HG03439 (cell line): ENCODE measurements at regions not wholly inside any gene's neighbourhood (a gene's known extent, or its start where the extent isn't known, plus 50 kb on each side); places are given as distances from the start of the nearest gene placed in this dataset.
"Not testable (repeated sequence)": the region's sequence is repeated elsewhere in the genome, so short reads cannot be mapped to it uniquely, and the experiment has no call there.

Source experiments
- ATAC-seq: cut with Tn5 transposase; IDR thresholded peaks from one replicate; pipeline ENCODE4 v1.9.1; 2021; ENCODE audit warnings: mild to moderate bottlenecking, moderate library complexity; ENCODE audit not compliant: unreplicated experiment

DNA sequence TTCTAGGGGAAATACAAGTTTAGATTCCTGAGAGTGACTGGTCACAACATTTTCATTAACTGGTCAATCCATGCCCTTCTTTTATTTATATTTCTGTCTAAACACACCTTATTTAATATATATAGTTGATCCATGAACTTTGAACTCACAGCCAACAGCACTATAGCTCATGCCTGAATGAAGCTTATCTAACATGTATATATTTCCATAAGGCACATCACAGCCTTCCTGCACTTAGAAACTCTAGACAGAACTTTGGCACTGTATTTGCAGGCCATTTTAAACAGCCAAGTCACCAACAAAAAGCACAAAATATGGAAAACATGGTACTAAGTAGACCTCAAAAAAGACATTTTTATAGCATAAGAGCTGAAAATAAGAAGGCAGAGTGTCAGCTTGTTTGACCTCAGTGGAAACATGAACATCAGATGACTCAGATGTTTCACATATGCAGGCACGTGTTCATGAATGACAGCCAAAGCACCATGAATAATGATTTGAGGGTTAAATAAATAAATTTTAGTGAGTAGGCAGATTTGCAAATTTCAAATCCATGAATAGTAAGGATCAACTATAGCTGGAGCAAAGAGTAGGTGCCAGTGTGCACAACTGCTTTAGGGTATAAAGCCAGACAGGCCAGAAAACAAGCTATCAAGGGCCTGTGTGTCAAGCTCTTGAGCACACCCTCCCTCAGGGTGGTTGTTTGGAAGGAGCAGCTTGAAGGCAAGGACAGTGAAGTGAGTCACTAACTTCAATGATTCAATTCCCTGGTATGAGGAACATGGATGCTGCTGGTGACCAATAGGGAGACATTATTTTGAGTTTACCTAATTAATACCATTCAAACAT lies 88.9 kb upstream of the NT5E start:
- no peak for ATAC-seq

DNA sequence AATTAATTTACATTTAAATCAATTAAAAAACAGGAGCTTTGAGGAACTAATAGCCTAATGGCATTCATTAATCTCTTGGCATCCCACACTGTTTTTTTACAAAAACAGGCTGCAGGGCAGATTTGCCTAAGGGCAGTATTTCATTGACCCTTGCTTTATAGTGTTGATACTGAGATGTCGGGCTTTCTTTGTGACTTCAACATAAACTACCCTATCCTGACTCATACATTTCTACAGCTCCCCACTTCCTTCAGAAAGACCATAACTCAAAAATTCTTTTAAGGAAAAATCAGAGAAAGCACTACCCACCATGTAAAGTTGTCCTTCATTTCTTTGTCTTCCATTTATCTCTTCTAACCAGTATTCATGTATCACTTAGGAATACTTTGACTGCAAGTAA lies 92.2 kb upstream of the NT5E start:
- ATAC-seq = no peak

DNA sequence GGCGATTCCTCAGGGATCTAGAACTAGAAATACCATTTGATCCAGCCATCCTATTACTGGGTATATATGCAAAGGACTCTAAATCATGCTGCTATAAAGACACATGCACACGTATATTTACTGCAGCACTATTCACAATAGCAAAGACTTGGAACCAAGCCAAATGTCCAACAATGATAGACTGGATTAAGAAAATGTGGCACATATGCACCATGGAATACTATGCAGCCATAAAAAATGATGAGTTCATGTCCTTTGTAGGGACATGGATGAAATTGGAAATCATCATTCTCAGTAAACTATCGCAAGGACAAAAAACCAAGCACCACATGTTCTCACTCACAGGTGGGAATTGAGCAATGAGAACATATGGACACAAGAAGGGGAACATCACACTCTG lies 93.1 kb upstream of the NT5E start:
- ATAC-seq = not testable (repeated sequence)

DNA sequence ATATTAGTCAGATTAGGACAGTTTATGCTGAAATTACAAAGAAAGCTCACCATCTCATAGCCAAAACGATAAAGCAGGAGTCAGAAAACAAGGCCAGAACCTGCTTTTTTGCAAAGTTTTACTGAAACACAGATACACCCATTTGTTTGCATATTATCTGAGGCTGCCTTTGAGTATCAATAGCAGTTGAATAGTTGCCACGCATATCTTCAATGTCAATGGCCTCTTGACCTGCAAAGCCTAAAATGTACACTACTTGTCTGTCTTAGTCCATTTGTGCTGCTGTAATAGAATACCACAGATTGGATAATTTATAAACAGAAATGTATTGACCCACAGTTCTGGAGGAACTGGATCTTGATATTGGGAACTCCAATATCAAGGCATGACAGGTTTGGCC lies 94.1 kb upstream of the NT5E start:
- no peak for ATAC-seq

DNA sequence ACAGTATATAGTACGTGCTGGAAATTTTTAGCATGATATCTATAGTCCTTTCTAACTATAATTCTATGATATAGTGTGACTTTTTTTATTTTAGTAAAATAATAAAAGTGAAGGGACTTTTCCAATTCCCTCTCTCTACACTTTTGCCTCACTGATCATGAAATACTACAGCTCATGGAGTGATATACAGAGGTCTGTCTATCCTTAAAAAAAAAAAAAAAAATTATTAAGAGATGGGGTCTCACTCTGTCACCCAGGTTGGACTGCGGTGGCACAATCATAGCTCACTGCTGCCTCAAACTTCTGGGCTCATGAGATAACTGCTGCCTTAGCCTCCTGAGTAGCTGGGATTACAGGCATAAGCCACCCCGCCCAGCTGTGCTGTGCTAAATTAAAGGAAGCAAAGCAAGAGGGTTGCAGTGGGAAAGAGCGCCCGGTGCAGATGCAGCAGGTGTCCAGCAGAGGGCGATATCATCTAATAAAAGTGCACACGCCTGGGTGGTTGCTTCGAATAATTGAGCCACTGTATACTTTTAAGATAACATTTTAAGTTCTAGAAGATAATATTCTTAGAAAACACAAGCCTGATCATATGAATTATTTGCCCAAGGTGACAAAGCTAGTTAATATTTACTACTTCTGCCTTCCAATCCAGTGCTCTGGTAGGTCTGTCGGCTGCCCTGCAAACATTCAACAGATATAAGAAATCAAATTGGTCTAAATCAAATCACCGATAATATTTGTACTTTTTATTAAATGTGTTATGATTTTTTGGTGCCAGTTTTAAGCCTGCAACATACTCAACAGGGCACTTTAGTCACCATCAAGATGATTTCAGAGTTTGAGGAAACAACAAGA lies 94.9 kb upstream of the NT5E start:
- peak; percentile 89 for ATAC-seq

DNA sequence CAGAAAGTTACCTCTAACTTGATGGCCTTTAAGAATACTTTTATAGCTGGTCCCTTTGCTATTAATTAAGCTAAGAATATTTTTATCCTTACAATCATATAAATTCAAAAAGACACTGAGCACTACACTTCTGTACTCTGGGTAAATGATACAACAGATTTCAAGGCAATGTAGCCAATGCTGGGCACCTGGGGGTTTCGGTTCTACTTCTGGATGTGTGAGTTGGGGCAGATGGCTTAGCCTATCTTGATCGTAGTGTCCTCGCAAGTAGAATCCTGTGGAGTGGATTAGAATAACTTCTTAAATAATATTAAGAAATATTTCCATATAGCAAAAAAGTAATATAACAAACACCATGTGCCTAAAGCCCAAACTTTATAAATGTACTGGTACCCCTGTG lies 96.9 kb upstream of the NT5E start:
- ATAC-seq = no peak

DNA sequence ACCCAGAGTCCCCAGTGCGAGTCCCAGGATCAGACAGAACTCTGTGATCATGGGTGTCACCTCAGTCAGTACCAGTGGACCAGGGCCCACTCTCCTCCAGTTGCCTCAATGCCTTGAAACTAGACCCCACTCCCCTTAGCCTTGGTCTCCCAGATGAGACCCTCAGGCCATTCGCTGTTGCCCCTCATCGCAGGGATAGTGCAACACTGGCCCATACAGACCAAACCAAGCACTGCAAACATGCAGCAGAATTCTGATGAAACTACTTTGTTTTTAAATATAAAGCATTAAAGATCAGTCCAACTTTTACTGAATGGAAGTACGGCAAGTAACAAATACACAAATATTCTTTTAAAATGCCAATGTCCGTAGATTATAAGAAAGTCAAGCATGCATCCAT lies 101.2 kb upstream of the NT5E start:
- no peak for ATAC-seq

DNA sequence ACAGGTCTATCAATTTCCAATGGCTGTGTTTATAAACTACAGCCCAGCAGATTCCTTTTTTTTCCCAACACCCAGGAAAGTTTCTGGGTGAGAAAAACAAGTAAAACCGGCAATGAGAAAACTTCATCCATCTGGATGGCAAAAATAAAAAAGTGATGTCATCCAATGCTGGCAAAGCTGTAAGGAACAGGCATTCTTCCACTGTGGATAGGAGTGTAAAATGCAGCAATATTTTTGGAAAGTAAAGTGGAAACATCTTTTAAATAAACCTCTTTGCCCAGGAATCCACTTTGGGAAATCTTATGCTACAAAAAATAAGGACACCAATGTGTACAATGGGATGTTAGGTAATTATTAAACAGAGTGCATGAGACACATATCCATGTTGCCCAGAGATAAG lies 102.1 kb upstream of the NT5E start:
- ATAC-seq = no peak

DNA sequence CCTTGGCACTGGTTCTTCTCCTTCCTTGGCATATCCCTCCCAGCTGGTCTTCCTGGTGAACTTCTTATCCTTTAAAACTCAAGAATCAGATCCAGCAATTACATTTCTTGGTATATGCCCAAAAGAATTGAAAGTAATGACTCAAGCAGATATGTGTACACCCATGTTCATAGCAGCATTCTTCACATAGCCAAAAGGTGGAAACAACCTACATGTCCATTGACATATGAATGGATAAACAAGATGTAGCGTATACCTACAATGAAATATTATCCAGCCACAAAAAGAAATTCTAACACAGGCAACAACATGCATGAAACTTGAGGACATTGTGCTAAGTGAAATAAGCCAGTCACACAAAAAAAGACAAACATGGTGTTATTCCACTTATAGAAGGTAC lies 103.7 kb upstream of the NT5E start:
- ATAC-seq = no peak

DNA sequence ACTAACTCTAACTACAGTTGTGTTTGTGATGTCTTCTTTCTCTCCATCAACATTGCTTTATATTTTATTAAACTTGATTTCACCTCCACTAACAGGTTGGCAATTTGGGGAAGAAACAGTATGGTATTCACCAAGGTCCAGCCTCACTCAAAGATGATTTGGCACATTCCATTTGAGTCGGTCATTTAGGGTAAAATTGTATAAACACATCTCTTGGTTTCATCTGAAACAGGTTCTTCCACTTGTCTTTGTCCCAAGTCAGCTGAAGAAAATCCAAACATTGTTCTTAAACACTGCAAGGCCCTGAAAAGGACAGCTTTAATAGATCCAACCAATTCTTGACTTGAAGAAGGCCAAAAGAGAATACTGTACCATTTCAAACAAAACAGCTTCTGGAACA lies 104.9 kb upstream of the NT5E start:
- ATAC-seq = no peak

DNA sequence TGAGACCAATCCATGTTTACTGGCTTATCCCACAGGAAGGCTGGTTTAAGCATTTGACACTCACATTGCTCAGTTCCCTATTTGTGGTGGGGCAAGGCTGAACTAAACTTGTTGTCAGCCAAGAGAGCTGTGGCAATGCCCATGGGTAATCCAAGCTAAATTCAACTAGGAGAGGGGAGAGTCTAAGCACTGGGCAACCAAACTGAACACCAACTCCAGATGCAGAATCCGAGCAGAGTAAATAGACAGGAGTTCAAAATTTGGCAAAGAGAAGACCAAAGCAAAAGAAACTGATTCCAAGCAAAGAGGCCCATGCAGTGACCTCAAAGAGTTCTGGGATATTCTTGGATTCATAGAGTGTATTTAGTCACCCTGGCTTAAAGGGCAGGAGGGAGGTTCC lies 106.5 kb upstream of the NT5E start:
- no peak for ATAC-seq

DNA sequence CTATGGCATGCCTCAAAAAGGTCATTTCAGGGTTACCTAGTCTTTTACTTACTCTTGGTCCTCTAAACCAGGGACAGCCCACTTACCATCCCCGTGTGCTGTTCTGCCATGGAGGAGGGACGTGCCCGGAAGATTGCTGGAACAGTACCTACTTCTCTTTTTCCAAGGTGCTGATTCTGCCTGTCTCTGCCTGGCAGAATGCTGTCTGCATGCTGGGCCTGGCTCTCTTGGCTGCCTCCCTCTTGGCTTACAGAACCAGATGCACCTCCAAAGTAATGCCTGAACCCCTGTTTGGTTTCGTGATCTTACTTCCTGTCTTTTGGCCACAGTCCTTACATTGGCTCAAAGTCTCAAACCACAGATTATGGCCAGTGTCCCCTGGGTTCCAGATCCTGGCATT lies 120.7 kb upstream of the NT5E start:
- ATAC-seq = no peak

DNA sequence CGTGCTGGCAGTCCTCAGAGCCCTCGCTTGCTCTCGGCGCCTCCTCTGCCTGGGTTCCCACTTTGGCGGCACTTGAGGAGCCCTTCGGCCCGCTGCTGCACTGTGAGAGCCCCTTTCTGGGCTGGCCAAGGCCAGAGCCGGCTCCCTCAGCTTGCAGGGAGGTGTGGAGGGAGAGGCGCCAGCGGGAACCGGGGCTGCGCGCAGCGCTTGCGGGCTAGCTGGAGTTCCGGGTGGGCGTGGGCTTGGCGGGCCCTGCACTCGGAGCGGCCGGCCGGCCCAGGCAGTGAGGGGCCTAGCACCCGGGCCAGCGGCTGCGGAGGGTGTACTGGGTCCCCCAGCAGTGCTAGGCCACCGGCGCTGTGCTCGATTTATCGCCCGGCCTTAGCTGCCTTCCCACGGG lies 124.1 kb upstream of the NT5E start:
- not testable (repeated sequence) for ATAC-seq

DNA sequence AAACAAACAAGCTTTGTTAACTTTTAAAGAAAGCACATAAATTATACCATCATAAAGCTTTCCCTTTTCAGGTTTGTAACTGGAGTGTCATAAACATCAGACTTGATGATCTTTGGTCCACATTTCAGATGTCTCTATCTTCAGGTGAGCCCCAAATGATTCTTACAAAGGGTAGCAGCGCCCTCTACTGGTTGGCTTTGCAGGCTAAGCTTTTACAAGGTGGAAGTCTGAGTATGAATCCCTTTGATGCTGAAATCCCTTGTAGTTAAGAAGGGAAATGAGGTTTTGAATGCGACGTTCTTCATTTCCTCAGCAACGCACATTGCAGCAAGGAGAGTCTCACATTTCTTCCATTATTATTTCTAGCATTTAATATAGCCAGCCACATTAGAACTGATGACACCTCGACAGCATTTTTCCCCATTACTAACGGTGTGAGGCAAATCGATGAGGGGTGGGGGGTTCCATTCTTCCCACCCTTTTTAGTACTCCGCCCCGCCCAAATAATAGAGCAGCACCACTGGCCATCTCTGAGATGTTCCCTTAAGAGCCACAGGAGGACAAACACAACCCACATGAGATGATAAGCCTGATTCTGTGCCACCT lies 126.3 kb upstream of the NT5E start:
- ATAC-seq = peak; percentile 69

DNA sequence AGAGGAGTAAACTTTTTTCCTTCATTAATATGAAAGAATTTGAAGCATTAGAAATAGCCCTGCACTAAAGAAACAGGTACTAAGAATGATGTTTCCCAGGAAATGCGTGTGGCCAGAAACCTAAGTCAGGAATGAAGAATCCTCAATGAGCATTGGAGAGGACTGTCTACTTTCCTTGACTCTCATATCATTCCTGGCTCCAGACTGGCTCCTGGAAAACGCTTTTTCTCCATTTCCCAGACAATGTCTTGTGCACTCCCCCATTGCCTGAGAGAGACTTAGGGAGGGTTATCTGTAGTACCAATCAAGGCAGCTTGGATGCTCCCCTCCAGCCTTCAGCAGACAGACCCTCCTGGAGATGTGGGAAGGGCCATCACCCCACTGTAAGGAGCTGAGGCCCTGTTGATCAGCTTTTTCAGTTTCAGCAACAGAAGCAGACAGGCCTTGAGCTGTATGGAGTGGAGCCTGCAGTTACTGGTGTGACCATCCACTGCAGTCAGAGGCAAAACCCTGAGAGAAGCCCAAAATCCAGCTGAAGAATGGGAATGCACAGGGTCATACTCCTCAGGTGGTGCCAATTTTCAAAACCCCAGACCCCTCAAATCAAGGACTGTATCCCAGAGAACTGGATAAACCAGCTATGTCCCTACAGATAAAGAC lies 127.3 kb upstream of the NT5E start:
- ATAC-seq = no peak

DNA sequence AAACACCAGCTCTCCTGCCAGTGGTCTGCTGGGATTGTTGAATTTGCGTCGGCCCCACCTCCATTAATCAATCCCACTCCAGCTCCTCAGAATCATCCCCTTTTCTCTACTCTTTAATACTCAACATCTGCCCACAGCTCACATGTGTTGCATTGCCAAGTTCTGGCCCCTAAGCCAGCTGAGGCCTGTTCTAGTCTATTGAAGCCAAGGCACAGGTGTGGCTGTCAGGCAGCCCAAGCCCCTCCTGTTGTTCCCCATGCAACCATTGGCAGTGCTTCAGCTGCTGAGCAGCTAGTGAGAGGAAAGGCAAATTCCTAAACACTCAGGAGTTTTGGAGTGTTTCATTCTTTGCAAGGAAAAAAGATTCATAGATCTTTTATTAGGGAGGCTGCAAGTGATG lies 128.0 kb upstream of the NT5E start:
- ATAC-seq = no peak

DNA sequence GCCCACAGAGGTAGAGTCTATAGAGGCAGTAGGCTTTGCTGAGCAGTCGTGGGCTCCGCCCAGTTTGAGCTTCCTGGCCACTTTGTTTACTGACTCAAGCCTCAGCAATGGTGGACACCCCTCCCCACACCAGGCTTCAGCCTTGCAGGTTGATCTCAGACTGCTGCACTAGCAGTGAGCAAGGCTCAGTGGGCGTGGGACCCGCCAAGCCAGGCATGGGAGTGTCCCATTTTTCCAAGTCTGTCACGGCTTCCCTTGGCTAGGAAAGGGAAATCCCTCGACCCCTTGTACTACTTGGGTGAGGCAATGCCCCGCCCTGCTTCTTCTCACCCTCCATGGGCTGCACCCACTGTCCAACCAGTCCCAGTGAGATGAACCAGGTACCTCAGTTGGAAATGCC lies 135.3 kb upstream of the NT5E start:
- no peak for ATAC-seq

DNA sequence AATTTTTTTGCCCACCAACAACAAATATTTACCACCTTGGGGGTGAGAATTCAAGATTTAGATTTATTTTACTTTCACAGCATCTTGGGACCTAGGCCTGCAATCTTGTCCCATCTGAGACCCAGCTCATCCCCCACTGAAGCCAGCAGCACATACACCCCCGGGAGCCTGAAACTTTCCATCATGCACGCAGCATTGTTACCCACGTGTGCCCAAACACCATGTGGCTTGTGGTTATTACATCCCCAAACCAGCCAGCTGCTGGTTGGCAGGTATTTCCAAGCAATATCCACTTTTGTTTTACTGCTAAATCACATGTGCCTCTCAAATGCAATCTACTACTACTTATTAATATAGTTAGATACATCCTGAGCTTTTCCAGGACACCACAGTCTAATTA lies 149.3 kb upstream of the NT5E start:
- no peak for ATAC-seq

DNA sequence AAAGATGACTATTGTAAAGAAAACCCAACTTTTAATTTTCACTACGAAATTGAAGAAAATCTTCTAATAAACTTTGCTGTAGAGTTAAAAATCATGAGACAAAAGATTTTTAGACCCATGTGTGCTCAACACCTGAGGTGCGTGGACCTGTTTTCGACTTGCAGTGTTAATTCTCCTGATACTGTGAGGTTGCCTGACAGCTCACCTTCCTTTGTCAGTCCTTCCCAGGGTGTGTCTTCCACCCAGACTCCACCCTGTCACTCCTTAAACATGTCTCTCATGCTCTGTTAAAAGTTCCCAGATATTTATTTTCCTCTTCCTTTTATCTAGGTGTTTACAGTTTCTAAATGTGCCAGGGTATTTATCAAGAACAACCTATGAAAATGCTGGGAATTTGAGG lies 151.3 kb upstream of the NT5E start:
- no peak for ATAC-seq

DNA sequence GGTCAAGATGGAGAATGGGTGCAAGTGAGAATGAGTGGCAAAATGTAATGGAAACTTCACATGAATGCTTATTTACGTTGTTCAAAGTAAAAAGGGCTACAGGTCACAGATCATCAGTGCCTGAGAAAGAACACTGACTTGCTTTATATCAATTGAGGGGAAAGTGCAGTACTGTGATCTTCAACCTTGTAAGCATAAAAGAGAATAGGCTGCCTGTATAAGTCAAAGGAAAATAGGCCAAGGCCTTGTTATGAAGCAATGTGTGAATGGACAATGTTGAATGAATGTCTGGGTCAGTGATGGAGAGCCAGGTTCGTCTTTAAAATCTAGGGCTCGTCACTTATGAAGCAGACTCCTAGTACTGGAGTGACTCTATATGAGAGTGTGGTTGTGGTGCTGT lies 158.6 kb upstream of the NT5E start:
- ATAC-seq = no peak

DNA sequence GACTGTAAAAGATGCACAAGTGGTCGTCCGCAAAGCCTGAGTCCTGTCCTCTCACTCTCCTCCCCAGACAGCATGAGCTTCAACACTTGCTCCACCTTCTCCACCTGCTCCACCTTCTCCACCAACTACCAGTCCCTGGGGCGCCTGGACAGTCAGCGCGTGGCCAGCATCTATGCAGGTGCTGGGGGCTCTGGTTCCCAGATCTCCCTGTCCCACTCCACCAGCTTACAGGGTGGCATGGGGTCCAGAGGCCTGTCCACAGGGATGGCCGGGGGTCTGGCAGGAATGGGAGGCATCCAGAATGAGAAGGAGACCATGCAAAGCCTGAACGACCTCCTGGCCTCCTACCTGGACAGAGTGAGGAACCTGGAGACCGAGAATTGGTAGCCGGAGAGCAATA lies 162.2 kb upstream of the NT5E start:
- ATAC-seq = no peak
